ENCODE measurements at regions not wholly inside any gene's neighbourhood (a gene's known extent, or its start where the extent isn't known, plus 50 kb on each side); places are given as distances from the start of the nearest gene placed in this dataset.

GRCh38 chr5:154117930-154118329, 72.6 kb upstream of the GALNT10 start:
- H3K79me2 ChIP-seq (ENCODE audit: control insufficient read depth, insufficient read depth, low read length): no peaks in the 10 kb centered on the region
- no peak overlapping the region for H3K9ac ChIP-seq (ENCODE audit: insufficient read depth in 1 of 2, low read depth in 2 of 2, low read length in 2 of 2)
- CTCF ChIA-PET (ENCODE audit: low intra/inter-chr PET ratio): no interaction called here
- DNase-seq (ENCODE audit: extremely low read depth in 1 of 4, low spot score in 3 of 4): no peak
- H3K27me3 ChIP-seq (ENCODE audit: control insufficient read depth in 2 of 2, insufficient read depth in 2 of 2, low read length in 2 of 2): peaks cover 2 to 29% of the 10 kb centered on the region in 2 experiments; a peak in 3 of 5 replicates
- H3K27ac ChIP-seq (ENCODE audit: extremely low read depth, low read depth, low read length): no peak overlapping the region
- H3K9me1 ChIP-seq (ENCODE audit: control insufficient read depth, insufficient read depth, low read length): no peaks in the 10 kb centered on the region
- no peak overlapping the region for H3K4me3 ChIP-seq
- no peak overlapping the region for H3K4me2 ChIP-seq (ENCODE audit: insufficient read depth, low read length)
- intact Hi-C loops (cut with micrococcal nuclease) (no loop called here), in situ Hi-C loops (cut with MboI) (no loop called here)
- TF ChIP-seq ZFP36 (IDR thresholded peaks at IDR 0.05; ENCODE audit: low read depth, low read length, partially characterized antibody) (no peak), KDM4B (IDR thresholded peaks at IDR 0.05; ENCODE audit: borderline replicate concordance in 2 of 2, low read depth in 1 of 2) (no peak), TRIM28 (IDR thresholded peaks at IDR 0.05) (no peak), HES1 (IDR thresholded peaks at IDR 0.05; ENCODE audit: low read depth) (no peak), PREB (CRISPR knock-in tag; IDR thresholded peaks at IDR 0.05) (no peak), FOXO4 (CRISPR knock-in tag; IDR thresholded peaks at IDR 0.05) (no peak), FOXP4 (CRISPR knock-in tag; IDR thresholded peaks at IDR 0.05; ENCODE audit: borderline replicate concordance) (no peak), USF1 (CRISPR knock-in tag; IDR thresholded peaks at IDR 0.05) (no peak), ZNF668 (CRISPR knock-in tag; IDR thresholded peaks at IDR 0.05) (no peak), PHB (CRISPR knock-in tag; IDR thresholded peaks at IDR 0.05) (no peak), CHD1 (IDR thresholded peaks at IDR 0.05; ENCODE audit: low read length) (no peak), TCFL5 (CRISPR knock-in tag; conservative IDR thresholded peaks at IDR 0.05) (no peak)
- no TSS peak for BruUV-seq (replicated peaks)
- POLR2A ChIA-PET: interaction anchor here (0.6 to 1.3 kb wide), 3 partner anchors 9 to 1596 kb away, joined by 3 to 5 read pairs (median 4); no protein-coding TSS in a partner anchor
- H3K4me1 ChIP-seq (replicated peaks in 1 of 2; ENCODE audit: control insufficient read depth in 2 of 2, insufficient read depth in 2 of 2, low read length in 2 of 2): no peaks in the 10 kb centered on the region
- no peak overlapping the region for H2AFZ ChIP-seq (ENCODE audit: low read depth, low read length)
- no peaks in the 10 kb centered on the region for H4K20me1 ChIP-seq (replicated peaks; ENCODE audit: control insufficient read depth, insufficient read depth, low read length)
- WGBS (ENCODE audit: insufficient coverage, low coverage, missing lambda C conversion rate): 0% methylated on average over 1 of the region's 3 CpGs
- no peaks in the 10 kb centered on the region for H3K36me3 ChIP-seq (ENCODE audit: control insufficient read depth, insufficient read depth, low read length)
- H3K9me3 ChIP-seq (replicated peaks; ENCODE audit: control insufficient read depth, insufficient read depth, low read depth, low read length): no peaks in the 10 kb centered on the region
- no peak for ATAC-seq
- FAIRE-seq: no peak
